Activated CD4-positive, alpha-beta T cell treated with anti-CD3 and anti-CD28 coated beads for 48 hours (primary cell): ENCODE measurements at regions not wholly inside any gene's neighbourhood (a gene's known extent, or its start where the extent isn't known, plus 50 kb on each side); places are given as distances from the start of the nearest gene placed in this dataset.
A peak's percentile ranks its signal among the peaks of the same experiment; 100 is the strongest.

Source experiments
- DNase-seq: peaks from one replicate; pipeline ENCODE4 v3.0.0-alpha.2; 2020

DNA sequence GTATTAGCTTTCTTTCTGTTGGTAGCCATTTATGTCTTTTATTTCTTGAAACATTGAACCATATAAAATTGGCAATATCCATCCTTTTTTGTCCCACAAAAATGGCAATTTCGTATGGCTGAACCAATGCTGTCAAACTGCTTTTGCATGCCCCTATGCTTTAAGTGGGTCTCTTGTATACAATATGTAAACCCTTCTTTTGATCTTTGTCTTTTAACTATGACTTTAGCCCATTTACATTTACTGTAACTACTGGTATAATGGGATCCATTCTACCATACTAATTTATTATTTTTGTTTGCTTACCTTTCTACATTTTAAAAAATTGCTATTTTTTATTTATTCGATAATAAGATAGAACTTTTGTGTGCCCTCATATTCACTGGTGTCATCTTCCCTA lies 93.4 kb downstream of the TENT4A start:
- no peak for DNase-seq

DNA sequence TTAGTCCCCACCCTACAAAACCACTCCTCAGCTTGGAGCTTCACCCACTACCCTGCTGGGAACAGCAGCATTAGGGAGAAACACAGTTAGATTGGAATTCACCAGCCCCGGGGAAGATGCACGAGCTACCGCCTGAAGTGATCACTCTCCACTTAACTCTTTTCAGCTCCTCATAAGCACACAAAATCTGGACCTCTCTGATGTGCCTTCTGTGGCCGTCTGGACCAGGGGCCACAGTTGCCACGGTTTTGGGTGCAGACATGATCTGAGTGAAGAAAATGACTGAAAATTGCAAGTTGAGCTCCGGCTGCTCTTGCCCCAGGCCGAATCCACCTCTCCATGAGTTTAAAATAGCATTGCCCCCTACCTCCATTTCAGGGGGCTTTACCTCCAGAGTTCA lies 95.2 kb downstream of the TENT4A start:
- no peak for DNase-seq

DNA sequence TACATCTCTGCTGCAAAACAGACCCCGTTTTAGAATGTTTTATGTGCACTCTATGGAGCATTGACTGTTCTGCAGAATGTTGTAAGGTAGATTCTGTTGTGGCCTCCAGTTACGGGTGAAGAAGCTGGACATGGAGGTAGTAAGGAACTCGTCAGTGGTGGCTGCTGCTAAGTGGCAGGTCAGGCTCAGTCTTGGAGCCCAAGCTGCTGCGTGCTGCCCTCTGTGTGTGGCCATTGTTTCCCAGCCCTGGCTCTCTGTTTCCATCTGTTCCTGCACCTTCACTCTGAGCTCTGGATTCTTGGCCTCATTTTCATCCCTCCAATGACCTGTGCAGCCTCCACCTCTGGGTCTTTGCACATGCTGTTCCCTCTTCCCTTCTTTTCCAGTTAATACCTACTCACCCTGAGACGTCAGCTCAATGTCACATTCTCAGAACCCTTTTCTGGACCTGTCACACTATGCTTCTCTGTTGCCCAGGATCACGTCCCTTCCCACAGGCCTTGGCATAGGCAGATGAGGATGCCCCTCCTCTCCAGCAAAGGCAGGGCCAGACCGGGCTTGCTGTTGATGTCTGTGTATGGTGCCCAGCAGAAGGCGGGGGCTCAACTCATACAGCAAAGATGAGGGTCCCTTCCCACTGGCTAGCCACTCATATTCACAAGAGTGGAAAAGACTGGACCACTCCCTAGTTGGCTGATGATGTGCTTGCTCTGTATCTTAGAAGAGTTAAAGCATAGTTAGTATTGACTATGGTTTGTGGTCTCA lies 97.6 kb downstream of the TENT4A start:
- DNase-seq = no peak

DNA sequence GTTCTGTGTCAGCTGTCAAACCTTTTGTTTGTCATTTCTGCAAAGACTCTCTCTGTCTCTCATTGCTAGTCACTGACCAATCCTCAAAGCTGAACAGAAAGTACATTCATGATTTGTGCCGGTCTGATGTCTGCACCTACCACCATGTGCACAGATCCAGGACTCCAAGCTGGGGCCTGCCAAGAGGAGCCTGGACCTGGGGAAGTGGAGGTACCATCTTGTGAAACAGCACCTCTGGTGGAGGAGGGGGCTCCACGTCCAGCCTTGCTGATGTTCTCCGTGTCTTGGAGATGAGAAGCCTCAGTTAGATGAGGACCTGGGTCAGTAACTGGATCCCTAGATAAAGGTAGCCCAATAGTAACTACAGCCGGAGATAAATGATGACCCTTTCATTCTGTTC lies 98.9 kb downstream of the TENT4A start:
- DNase-seq = no peak

DNA sequence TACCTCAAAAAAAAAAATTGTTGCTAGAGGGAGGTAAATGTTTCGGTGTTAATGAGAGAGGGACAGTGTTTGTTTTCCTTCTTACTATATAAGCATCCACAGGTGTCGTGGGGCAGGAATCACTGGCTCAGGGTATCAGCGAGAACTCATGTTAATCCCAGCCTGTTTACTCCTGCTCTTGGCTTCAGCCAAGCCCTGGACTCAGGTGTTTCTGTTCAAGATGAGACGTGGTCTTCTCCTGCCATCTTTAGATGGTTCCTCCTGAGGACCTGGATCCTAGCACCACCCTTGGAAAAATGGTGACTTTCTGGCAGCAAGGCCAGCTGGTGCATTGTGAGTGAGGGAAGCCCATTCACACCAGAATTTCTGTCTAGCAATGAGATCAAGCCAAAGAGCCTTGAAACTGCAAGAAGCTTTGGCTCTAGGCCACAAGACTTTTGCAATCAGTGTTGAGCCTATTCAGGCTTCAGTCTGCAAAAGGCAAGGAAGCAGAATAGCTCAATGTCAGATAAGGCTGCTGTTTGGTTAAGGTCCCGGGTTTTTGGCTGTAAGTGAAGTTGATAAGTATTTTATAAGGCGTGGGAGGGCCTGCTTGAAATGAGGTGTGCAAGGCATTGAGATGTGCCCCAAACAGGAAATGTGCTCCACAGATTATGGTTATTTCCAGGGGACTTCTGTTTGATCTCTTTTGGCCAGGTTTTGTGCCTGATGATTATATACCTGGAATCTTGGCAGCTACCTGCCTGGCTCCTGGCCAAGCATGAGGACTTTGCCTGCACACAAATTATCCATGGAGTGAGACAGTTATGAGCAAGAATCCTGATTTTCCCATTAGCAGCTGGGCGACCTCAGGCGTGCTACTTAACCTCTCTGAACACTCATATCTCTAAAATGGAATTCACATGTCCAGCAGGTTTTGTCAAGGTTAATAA lies 99.8 kb downstream of the TENT4A start:
- DNase-seq = no peak

DNA sequence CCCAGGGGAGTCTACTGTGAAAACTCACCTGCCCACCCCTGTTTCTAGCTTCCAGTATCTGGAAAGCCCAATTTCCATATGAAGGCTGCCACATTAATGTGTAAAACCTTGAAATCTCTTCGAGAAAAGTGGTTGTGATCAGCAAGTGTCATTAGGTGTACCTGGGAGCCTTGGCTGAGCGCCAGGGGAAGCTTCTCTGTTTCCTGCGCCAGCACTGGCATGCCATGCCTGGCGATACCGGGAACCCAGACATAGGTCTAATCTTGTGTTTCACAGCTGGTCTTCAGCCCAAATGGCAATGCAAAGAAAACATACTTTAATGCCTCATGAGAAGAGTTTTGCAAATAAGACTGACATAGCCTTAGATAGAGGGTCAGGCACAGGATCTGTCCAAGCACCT lies 101.6 kb downstream of the TENT4A start:
- no peak for DNase-seq

DNA sequence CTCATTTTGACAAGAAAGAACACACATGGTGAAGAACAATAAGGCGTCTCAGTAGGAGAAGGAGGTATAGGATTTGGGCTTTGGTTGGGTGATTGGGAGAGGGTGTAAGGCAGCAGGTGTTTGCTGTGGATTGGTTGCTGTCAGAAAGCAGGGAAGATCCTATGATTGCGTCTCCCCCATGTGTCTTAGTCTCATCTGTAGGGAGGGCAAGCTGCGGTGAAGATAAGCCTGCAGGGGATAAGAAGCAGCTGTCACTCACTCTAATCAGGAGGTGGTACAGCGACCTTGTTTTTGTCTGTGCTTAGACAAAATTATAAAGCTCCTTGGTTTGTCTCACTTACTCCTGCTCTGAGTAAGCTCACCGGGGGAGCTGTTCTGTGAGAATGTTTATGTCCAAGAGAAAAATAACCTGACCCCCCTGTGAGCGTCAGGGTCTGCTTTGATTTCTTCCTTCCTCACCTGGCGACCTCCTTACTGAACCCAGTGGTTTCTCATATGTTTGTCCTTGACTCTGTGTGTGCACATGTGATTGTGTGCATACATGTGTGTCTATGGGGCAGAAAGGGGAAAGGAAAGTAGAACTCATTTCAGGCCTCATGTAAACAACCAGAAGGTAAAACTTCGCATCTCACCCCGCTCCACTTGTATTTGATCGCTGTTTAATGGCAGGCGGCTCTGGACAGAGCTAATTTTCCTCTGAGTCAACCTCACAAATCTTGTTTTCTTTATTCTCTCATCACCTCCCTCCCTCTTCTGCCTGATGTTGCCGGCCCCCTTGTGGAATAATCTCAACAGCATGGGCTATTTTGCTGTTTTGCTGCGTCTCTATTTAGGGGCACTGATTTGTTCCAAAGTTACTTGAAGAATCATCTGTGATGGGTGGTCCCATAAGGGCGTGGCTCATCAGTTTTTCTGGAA lies 105.6 kb downstream of the TENT4A start:
- no peak for DNase-seq

DNA sequence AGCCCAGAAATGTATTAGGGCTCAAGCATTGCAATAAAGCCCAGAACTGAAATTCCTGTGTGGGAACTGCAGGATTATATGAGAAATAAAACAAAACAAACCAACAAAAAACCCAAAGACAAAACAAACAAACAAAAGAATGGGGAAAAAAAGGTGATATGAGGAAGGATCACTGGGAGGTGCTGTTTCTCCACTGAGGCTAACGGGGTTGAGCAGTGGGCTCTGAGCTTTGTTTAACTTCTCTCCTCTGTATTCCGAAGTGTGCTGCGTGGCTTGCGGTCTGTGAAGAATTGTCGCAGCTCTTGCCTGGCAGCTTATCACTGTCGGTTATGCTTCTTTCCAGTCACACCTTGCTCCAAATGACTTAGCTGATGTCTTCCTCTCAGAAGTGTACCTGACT lies 106.3 kb downstream of the TENT4A start:
- no peak for DNase-seq

DNA sequence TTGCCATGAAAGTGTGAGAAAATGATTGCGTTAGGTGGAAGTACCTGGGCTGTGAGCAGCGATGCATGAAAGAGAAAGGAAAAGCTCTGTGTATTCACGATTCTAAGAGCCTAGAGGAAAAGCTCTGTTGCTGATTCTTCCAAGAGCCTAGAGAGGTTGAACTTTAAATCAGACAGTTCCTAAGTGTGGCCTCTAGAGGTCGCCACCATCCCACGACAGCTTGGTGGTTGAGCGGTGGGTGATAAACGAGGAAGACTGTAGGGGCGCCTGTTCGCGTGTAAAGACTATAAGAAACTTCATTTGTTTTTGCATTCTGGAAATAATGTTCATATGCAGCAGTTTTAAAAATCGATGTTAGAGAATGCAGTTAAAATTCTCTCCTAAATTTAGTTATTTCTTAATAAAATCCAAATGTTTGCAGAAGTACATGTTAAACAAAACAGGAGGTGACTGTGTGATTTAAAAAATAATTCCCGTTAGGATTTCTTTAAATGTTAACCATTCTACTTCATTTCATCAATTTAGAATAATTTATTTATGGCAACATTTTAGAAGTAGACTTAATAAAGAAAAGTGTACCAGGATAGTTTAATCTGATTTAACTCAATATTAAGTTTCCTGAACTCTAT lies 107.7 kb downstream of the TENT4A start:
- DNase-seq = peak; percentile 76

DNA sequence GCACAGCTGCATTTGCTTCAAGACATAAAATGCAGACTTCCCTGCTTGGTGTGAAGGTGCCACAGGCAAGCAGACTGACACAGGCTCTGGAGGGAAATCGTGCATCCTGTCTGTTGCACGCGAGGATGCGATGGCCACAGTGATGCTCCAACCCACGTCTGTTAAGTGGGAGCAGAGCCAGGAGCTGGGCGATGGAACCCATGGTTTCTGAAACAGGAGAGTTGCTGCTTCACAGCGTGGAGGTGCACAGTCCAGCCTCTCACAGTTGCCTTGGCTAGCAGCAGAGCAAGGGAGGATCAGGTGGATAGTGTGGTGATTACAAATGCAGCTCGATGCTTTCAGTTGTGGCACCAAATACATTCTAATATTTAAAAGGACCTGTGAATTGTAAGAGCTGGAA lies 108.8 kb downstream of the TENT4A start:
- no peak for DNase-seq

DNA sequence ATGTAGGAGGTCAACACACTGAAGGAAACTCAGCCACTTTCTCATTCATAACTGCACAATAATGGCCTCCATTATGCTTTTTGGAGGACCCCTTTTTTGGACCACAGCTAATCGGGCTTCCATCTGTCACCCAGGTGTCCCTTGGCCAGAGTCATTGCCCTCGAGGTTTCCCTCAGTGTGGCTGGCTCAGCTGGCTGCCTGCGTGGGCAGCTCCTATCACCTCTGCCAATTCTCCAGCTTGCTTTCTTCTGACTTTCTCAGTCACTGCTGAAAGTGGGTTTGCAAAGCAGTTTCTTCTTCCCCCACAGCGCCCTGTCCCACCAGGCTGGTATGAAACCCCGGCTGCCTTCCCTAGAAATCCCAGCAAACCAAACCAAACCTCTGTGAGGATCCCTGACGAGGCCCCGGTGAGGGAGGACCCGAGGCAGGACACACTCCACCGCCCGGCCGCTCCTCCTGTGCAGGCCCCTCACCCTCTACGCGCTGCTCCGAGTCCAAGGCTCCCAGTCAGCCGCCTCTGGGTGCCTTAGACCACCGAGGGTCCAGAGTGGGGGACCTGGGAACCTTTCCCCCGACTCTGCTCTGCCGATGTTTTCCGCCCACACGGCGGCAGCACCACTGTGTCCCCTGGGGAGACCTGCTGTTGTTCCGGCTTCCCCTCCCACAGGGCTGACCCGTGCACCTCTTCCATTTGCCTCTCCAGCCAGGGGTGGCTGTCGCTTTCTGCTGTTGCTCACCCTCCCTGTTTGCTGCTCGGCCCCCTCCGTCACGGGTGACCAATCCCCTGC lies 109.5 kb downstream of the TENT4A start:
- DNase-seq = no peak

DNA sequence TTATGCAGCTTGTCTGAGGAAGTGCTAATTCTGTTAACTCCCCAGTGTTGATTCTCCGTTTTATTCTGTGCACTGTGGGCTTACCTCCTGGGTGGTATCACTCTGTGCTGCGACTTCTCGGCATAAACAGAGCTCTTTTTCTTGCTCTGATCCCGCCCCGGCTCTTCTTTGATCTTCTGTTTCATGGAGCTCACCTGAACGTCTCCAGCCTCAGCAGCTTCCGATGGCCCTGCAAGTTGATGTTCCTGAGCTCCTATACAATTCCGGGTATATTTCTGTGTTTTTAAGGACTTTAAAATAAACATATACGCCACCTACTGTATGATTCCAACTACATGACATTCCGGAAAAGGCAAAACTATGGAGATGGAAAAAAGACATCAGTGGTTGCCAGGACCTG lies 110.8 kb downstream of the TENT4A start:
- DNase-seq = no peak

DNA sequence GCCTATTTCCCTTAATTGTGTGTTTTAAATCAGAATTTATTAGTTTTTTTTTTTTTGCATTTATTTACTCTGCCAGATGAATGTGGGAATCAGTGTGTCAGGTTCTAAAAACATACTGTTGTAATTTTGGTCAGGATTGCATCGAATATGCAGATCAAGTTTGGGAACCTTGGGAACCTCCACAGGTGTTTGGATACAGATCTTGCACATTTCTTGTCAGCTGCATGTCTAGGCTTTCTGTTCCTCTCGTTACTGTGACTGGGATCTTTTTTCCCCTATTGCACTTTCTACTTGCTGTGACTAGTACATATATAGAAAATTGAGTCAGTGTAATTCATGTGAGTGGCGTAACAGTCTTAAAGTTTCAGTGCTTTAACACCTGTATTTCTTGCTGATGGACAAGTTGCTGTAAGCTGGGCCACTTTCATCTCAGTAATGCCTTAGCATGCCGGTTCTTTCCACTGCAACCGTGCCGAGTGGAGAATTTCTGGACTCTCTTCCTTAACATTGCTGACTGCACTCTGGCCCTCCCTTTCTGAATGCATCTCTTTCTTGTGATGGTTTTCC lies 112.5 kb downstream of the TENT4A start:
- DNase-seq = no peak

DNA sequence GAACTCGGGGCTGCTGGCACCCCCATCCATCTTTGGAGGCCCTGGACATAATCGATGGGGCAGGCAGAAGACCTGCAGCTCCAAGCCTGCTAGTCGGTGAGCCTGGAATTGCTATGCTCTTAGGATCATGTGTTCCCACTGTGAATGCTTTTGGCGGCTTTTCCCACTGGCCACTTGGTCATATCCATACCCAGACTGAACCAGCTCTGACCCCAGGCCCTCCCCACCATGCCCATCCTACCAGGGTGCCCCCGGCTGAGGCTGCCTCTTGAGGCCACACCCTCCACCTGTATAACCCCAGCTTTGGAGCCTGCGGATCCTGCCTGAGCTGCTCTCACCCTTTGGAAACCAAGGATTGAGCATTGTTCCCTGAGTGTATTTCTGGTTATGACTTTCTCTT lies 113.5 kb downstream of the TENT4A start:
- no peak for DNase-seq

DNA sequence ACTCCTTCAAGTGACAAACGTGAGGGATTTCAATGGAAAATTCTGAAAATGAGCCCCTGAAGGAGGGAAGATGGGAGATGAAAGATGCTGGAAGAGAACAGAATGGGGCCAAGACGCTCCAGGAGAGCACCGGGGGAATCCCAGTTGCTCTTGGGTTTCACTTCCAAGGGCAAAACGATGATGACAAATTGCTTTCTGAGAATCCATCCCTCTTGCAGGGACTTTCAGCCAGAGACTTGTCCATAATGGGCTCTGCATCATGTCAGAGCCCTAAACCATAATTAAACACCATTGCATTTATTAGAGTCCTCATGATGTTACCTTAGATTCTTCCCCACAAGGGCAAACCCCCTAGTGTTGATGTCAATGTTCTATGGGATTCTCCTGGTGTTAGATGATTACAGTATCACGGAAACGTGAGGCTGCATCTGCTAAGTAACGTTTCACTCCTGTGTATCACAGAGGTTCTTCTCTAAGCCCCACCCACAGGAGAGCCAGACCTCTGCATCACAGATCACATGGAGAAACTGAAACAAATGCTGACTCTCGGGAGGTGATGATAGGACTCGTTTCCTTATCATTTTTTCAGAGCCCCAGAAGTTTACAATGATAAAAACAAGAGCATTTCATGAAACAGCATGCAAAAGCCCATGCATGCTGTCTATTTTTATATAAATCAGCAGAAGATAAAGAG lies 114.4 kb downstream of the TENT4A start:
- DNase-seq = peak; percentile 67

DNA sequence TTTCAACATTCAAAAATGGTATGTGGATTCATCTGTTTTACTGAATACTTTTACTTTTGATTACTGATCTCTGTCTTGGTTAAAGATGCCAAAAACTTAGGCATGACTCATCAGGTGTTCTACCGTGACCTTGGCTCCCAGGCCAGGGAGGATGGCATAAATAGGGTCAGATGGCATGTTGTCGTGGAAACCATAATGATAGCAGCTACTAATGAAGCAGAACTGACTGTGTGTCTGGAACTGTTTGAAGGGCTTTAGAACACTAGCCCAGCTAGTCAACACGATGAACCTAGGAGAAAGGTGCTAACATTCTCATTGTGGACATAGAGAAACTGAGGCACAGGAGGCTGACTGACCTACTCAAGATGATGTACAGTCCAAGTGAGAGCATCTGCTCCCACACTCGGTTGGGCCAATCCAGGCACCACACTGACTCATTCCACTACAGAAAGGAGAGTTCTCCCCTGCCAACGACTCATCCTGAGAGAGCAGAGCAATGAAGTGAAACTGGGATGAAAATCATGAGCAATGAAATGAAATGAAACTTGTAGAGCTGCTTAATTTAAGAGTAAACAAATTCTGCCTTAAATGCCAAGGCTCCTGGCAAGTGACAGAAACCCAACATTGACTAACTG lies 116.0 kb downstream of the TENT4A start:
- DNase-seq = peak; percentile 77

DNA sequence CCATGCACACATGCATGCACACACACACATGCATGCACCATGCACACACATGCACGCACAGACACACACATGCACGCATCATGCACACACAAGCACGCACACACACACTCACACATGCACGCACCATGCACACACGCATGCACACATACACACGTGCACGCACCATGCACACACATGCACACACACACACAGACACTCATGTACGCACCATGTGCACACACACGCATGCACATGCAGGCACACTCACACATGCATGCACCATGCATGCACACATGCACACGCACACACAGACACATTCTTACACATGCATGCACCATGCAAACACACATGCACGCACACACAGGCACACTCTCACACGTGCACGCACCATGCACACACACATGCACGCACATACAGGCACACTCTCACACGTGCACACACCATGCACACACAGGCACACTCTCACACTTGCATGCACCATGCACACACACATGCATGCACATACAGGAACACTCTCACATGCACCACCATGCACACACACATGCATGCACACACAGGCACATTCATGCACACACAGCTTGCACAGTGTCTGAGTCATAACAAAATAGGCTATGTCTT lies 117.5 kb downstream of the TENT4A start:
- no peak for DNase-seq

DNA sequence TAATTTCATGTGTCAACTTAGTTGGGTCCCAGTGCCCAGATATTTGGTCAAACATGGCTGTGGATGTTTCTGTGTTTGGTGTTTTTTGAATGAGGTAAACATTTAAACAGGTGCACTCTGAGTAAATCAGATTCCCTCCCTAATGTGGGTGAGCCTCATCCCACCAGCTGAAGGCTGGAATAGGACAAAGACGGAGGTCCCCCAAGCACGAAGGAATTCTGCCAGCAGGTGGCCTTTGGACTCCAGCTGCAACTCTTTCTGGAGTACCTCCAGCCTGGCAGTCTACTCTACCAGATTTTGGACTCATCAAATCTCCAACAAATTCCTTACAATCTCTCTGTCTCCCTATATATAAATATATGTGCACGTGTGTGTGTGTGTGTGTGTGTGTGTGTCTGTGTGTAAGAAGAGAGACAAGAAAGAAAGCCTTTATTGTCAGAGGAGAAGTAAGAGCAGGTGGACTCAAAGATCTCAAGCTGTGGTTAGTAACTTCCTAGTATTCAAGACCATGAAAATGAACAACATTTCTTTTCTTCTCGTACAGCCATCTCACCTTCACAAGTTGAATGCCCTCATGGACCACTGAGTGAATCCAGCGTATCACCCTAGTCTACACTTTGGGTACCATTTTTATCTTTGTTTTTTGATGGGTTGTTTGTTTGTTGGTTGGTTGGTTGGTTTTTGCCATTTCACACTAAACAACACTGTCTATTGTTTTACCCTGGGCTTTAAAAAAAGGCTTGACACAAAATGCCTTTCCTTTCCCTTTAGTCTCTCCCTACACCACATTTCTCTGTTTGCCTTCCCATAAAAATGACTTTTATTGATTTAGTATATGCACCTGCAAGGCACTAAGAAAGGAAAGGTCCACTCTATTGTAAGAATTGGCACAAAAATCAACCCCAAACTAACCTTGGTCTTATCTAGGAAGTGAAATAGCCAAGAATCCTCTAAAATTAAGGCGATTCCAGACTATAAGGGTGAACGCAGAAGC lies 118.7 kb downstream of the TENT4A start:
- DNase-seq = no peak

DNA sequence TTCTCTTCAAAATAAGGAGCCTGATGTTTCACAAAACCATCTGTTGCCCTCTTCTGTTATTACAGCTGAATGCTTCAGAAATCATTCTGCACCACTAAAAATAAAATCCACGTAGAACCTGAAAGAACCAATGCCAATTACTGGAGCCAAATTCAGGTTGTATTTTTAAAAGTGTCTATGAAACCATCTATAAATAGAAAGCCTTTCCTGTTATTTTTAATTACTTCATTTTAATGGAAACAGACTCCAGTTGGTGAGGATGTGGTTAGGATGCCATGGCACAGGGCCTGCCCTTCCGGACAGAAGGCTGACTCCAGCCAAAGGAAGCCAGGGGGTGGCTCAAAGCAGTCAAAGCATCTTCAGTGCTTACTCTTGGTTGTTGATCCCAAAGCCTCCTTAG lies 119.8 kb downstream of the TENT4A start:
- no peak for DNase-seq
